ENCODE measurements at regions not wholly inside any gene's neighbourhood (a gene's known extent, or its start where the extent isn't known, plus 50 kb on each side); places are given as distances from the start of the nearest gene placed in this dataset.

GRCh38 chr11:20248871-20249270 lies 88.6 kb upstream of the DBX1 start:
- TF ChIP-seq BHLHE40 (IDR thresholded peaks at IDR 0.05; ENCODE audit: borderline replicate concordance) (no peak), HDGF (IDR thresholded peaks at IDR 0.05; ENCODE audit: borderline replicate concordance) (no peak), SP1 (IDR thresholded peaks at IDR 0.05) (no peak), FOXK2 (IDR thresholded peaks at IDR 0.05) (no peak), LEF1 (IDR thresholded peaks at IDR 0.05; ENCODE audit: borderline replicate concordance) (no peak), ELF4 (IDR thresholded peaks at IDR 0.05) (no peak), NFRKB (IDR thresholded peaks at IDR 0.05) (no peak), ZNF384 (IDR thresholded peaks at IDR 0.05) (no peak), TARDBP (IDR thresholded peaks at IDR 0.05) (no peak), FOXM1 (IDR thresholded peaks at IDR 0.05; ENCODE audit: borderline replicate concordance) (no peak), SUZ12 (IDR thresholded peaks at IDR 0.05) (no peak)
- TF ChIP-seq, protein P1, sequence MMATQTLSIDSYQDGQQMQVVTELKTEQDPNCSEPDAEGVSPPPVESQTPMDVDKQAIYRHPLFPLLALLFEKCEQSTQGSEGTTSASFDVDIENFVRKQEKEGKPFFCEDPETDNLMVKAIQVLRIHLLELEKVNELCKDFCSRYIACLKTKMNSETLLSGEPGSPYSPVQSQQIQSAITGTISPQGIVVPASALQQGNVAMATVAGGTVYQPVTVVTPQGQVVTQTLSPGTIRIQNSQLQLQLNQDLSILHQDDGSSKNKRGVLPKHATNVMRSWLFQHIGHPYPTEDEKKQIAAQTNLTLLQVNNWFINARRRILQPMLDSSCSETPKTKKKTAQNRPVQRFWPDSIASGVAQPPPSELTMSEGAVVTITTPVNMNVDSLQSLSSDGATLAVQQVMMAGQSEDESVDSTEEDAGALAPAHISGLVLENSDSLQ (IDR thresholded peaks at IDR 0.05) = no peak

Data from HEK293T (cell line).